Upper lobe of left lung (tissue), 6 donors: ENCODE measurements at regions not wholly inside any gene's neighbourhood (a gene's known extent, or its start where the extent isn't known, plus 50 kb on each side); places are given as distances from the start of the nearest gene placed in this dataset.

Experiments
- ATAC-seq, 2 donors: fragments of 200-7000 bp; cut with Tn5 transposase; one replicate each; pipeline ENCODE4 v1.9.1; 2022; ENCODE audit warnings: mild to moderate bottlenecking in 2 of 2, moderate library complexity in 2 of 2; ENCODE audit not compliant: low FRiP score in 2 of 2
- DNase-seq, 2 donors: peaks; one replicate each; pipeline ENCODE4 v3.0.0-alpha.2; 2019 to 2020
- H3K27ac ChIP-seq, 4 donors: fragments of 200-600 bp; sonication (generic); one replicate each; pipeline ENCODE4 v1.5.1; 2016 to 2019
- H3K27me3 ChIP-seq, 4 donors: fragments of 200-600 bp; sonication (generic); one replicate each; pipeline ENCODE4 v1.5.1; 2017 to 2019
- H3K36me3 ChIP-seq, 4 donors: fragments of 200-600 bp; sonication (generic); one replicate each; pipeline ENCODE4 v1.5.1; 2016 to 2019
- H3K4me1 ChIP-seq, 4 donors: fragments of 200-600 bp; sonication (generic); one replicate each; pipeline ENCODE4 v1.5.1; 2018 to 2019
- H3K4me3 ChIP-seq, 4 donors: fragments of 200-600 bp; sonication (generic); one replicate each; pipeline ENCODE4 v1.5.1; 2017 to 2019; ENCODE audit warnings: mild to moderate bottlenecking in 2 of 4, moderate library complexity in 1 of 4
- H3K9me3 ChIP-seq, 4 donors: fragments of 200-600 bp; sonication (generic); one replicate each; pipeline ENCODE4 v1.5.1; 2018 to 2019
- EP300 ChIP-seq, 4 donors: sonication (generic); formaldehyde crosslinking; IDR thresholded peaks; one replicate each; pipeline ENCODE4 v1.5.1; 2017; ENCODE audit warnings: antibody characterized with exemption in 4 of 4, control low read depth in 2 of 4
- POLR2A ChIP-seq, 4 donors: fragments of 450-650 bp; IDR thresholded peaks; one replicate each; pipeline ENCODE4 v1.5.1; 2016 to 2017; ENCODE audit warnings: antibody characterized with exemption in 4 of 4, mild to moderate bottlenecking in 2 of 4
- POLR2AphosphoS5 ChIP-seq, 2 donors: sonication (generic); formaldehyde crosslinking; IDR thresholded peaks; one replicate each; pipeline ENCODE4 v1.5.1; 2017; ENCODE audit warnings: antibody characterized with exemption in 2 of 2
- WGBS, 2 donors: methylation state at CpG; one replicate each; pipeline ENCODE4 v1.1.5; 2017 to 2018; 5-methylcytosine and 5-hydroxymethylcytosine counted together
- TF ChIP-seq, protein P1 (sequence below), 6 experiments: fragments of 450-650 bp in 4 of 6; fragments of 200-600 bp in 2 of 6; sonication (generic) in 2 of 6; IDR thresholded peaks; one replicate each; pipeline ENCODE4 v1.5.1; 2016 to 2019; ENCODE audit warnings: antibody characterized with exemption in 6 of 6
- donor health status: DM: no; HTN: no; CAD: no; lungs with moderate emphysema.
- donor health status: DM: no; HTN: yes; CAD: no; lungs with severe emphysema.

DNA sequence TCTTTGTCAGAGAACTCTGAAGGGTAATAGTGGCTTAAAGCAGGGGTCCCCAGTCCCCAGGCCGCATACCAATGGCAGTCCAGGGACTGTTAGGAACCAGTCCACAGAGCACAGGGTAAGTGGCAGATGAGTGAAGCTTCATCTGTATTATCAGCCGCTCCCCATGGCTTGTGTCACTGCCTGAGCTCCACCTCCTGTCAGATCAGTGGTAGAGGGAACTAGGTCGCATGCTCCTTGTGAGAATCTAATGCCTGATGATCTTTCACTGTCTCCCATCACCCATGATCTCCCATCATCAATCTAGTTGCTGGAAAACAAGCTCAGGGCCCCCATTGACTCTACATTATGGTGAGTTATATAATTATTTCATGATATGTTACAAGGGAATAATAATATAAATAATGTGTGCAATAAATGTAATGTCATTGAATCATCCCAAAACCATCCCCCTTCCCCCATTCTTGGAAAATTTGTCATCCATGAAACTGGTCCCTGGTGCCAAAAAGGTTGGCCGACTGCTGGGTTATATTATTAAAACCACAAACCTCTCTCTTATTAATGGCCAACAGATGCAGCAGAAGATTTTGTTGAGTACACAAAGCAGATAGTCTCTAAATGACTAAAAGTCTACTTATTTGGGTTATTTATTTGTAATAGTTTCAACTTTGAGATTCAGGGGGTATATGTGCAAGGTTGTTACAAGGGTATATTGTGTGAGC, 782.7 kb downstream of the CDH11 start:
- H3K4me3 ChIP-seq, result no peak overlapping the region
- ATAC-seq (peak in 1 of 2 donors; percentile 38), DNase-seq (no peak)
- no peaks in the 10 kb centered on the region for H3K4me1 ChIP-seq
- no peaks in the 10 kb centered on the region for H3K27me3 ChIP-seq
- 62 to 76% methylated on average over 4 of the region's 4 CpGs for WGBS, 2 donors
- H3K36me3 ChIP-seq, result no peaks in the 10 kb centered on the region
- peaks cover 0 to 6% (median 0%) of the 10 kb centered on the region in 4 donors for H3K9me3 ChIP-seq
- H3K27ac ChIP-seq, result no peak overlapping the region
- TF ChIP-seq POLR2AphosphoS5 (IDR thresholded peaks at IDR 0.05) (no peak), EP300 (IDR thresholded peaks at IDR 0.05) (no peak), POLR2A (IDR thresholded peaks at IDR 0.05) (no peak)
- TF ChIP-seq, protein P1, sequence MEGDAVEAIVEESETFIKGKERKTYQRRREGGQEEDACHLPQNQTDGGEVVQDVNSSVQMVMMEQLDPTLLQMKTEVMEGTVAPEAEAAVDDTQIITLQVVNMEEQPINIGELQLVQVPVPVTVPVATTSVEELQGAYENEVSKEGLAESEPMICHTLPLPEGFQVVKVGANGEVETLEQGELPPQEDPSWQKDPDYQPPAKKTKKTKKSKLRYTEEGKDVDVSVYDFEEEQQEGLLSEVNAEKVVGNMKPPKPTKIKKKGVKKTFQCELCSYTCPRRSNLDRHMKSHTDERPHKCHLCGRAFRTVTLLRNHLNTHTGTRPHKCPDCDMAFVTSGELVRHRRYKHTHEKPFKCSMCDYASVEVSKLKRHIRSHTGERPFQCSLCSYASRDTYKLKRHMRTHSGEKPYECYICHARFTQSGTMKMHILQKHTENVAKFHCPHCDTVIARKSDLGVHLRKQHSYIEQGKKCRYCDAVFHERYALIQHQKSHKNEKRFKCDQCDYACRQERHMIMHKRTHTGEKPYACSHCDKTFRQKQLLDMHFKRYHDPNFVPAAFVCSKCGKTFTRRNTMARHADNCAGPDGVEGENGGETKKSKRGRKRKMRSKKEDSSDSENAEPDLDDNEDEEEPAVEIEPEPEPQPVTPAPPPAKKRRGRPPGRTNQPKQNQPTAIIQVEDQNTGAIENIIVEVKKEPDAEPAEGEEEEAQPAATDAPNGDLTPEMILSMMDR (IDR thresholded peaks at IDR 0.05), result no peak

DNA sequence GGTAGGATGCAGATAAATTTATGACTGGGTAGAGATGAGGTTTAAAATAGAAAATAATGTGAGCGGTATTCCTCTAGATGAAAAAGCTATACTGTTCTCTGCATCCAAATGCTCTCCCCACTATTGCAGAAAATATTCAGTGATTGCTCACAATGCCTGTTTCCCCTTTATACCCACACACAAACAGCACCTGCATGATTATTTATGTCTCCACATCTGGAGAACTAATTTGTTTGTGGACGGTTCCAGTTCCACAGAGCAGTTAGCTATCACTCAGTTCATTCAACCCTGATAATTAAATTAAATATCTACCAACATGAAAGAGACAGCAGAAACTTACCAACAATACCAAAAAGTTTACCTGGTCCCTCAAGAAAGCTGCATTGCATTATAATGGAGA, 800.0 kb downstream of the CDH11 start:
- Histone ChIP-seq H3K4me1 (no peaks in the 10 kb centered on the region), H3K9me3 (no peaks in the 10 kb centered on the region), H3K36me3 (no peaks in the 10 kb centered on the region), H3K27ac (no peak overlapping the region), H3K27me3 (no peaks in the 10 kb centered on the region), H3K4me3 (no peak overlapping the region)
- no peak for DNase-seq
- TF ChIP-seq EP300 (IDR thresholded peaks at IDR 0.05) (no peak), POLR2AphosphoS5 (IDR thresholded peaks at IDR 0.05) (no peak)
- TF ChIP-seq, protein P1 (IDR thresholded peaks at IDR 0.05), result no peak
- 87 to 88% methylated on average over 2 of the region's 2 CpGs for WGBS, 2 donors
- ATAC-seq, result no peak

DNA sequence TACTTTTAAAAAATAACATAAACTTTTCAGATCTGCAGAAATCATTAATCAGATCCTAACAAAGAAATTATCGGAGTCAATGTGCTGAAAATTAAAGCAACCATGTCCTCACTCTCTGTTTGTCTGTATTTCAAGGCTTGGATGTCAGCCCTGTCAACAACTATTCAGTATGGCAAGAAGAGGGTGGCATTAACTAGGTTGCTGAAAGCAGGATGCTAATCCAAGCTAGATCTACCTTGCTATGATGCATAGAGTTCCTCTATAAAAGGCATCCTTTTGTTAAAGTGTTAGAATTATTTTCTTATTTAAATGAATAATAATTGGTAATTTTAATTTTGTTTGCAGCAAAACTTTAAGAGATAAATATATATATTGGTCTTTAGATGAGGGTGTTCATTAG, 800.8 kb downstream of the CDH11 start:
- no peak overlapping the region for H3K4me3 ChIP-seq
- TF ChIP-seq, protein P1 (IDR thresholded peaks at IDR 0.05), result no peak
- TF ChIP-seq POLR2A (IDR thresholded peaks at IDR 0.05) (no peak), POLR2AphosphoS5 (IDR thresholded peaks at IDR 0.05) (no peak), EP300 (IDR thresholded peaks at IDR 0.05) (no peak)
- DNase-seq (no peak), ATAC-seq (no peak)
- no peaks in the 10 kb centered on the region for H3K27me3 ChIP-seq
- 70 to 77% methylated on average over 1 of the region's 1 CpG for WGBS, 2 donors
- no peaks in the 10 kb centered on the region for H3K4me1 ChIP-seq
- no peaks in the 10 kb centered on the region for H3K9me3 ChIP-seq
- no peak overlapping the region for H3K27ac ChIP-seq
- no peaks in the 10 kb centered on the region for H3K36me3 ChIP-seq

DNA sequence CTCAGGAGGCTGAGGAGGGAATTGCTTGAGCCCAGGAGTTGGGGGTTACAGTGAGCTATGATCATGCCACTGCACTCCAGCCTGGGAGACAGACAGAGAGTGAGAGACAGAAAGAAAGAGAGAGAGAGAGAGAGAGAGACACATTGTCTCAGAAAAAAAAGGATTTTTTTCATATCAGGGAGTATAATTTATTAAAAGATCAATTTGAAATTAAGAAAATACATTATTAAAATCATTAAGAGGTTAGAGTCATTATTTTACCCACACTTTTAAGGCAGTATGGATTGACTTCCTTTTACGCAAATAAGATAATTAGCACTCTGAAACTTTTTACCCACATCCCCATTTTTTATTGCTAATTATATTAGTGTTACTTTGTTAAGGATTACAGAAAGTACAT, 804.3 kb downstream of the CDH11 start:
- no peaks in the 10 kb centered on the region for H3K27me3 ChIP-seq
- no peak overlapping the region for H3K27ac ChIP-seq
- H3K4me3 ChIP-seq, result no peak overlapping the region
- H3K9me3 ChIP-seq, result no peaks in the 10 kb centered on the region
- no peak for TF ChIP-seq POLR2AphosphoS5 (IDR thresholded peaks at IDR 0.05)
- TF ChIP-seq, protein P1 (IDR thresholded peaks at IDR 0.05), result no peak
- no peak for TF ChIP-seq POLR2A (IDR thresholded peaks at IDR 0.05)
- TF ChIP-seq EP300 (IDR thresholded peaks at IDR 0.05), result no peak
- H3K4me1 ChIP-seq, result no peaks in the 10 kb centered on the region
- H3K36me3 ChIP-seq, result no peaks in the 10 kb centered on the region
- ATAC-seq, result no peak
- no peak for DNase-seq
- 91 to 93% methylated on average over 1 of the region's 1 CpG for WGBS, 2 donors

DNA sequence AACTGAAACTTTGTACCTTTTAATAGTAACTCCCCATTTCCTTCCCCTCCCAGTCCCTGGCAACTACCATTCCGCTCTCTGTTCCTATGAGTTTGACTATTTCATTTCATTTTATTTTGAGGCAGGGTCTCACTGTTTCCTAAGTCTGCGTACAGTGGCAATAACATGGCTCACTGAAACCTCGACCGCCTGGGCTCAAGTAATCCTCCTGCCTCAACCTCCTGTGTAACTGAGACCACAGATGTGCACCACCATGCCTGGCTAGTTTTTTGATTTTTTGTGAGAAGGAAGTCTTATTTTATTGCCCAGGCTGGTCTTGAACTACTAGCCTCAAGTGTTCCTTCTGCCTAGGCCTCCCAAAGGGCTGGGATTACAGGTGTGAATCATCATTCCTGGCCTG, 808.1 kb downstream of the CDH11 start:
- no peaks in the 10 kb centered on the region for H3K9me3 ChIP-seq
- 84 to 96% methylated on average over 4 of the region's 4 CpGs for WGBS, 2 donors
- H3K4me3 ChIP-seq, result no peak overlapping the region
- TF ChIP-seq, protein P1 (IDR thresholded peaks at IDR 0.05), result no peak
- TF ChIP-seq POLR2A (IDR thresholded peaks at IDR 0.05) (no peak), POLR2AphosphoS5 (IDR thresholded peaks at IDR 0.05) (no peak), EP300 (IDR thresholded peaks at IDR 0.05) (no peak)
- ATAC-seq (no peak), DNase-seq (no peak)
- H3K27ac ChIP-seq, result no peak overlapping the region
- H3K27me3 ChIP-seq, result no peaks in the 10 kb centered on the region
- no peaks in the 10 kb centered on the region for H3K4me1 ChIP-seq
- H3K36me3 ChIP-seq, result no peaks in the 10 kb centered on the region
